Activated B cell treated with CpG ODN at 0.5 μM for 24 hours (primary cell): ENCODE measurements at regions not wholly inside any gene's neighbourhood (a gene's known extent, or its start where the extent isn't known, plus 50 kb on each side); places are given as distances from the start of the nearest gene placed in this dataset.

Experiments used
- ATAC-seq: fragments of 200-7000 bp; cut with Tn5 transposase; one replicate; pipeline ENCODE4 v1.10.0; 2021; ENCODE audit warnings: low read depth, mild to moderate bottlenecking, moderate library complexity
- CTCF ChIA-PET: fragments of 350-600 bp; sonication (Branson Sonifier 250); formaldehyde crosslinking; loops from one replicate; lab custom pipeline; 2021; ENCODE audit warnings: antibody characterized with exemption; lab: Charles Lee
- POLR2A ChIA-PET: fragments of 350-600 bp; sonication (Branson Sonifier 250); formaldehyde crosslinking; loops from one replicate; lab custom pipeline; 2021; ENCODE audit warnings: antibody characterized with exemption; lab: Charles Lee
- DNase-seq: peaks from one replicate; pipeline ENCODE4 v3.0.0; 2022
- H3K27ac Mint-ChIP-seq: one replicate; pipeline ENCODE4 v1.8.0; 2020; ENCODE audit warnings: mixed read lengths
- H3K27me3 Mint-ChIP-seq: one replicate; pipeline ENCODE4 v1.8.0; 2021; ENCODE audit warnings: mixed read lengths
- H3K36me3 Mint-ChIP-seq: one replicate; pipeline ENCODE4 v1.8.0; 2021; ENCODE audit warnings: low read depth, mixed read lengths
- H3K4me1 Mint-ChIP-seq: one replicate; pipeline ENCODE4 v1.8.0; 2021; ENCODE audit warnings: mixed read lengths
- H3K4me3 Mint-ChIP-seq: one replicate; pipeline ENCODE4 v1.8.0; 2020; ENCODE audit warnings: mild to moderate bottlenecking, mixed read lengths
- H3K9me3 Mint-ChIP-seq: one replicate; pipeline ENCODE4 v1.8.0; 2020; ENCODE audit warnings: mixed read lengths
- CTCF ChIP-seq: fragments of 200-600 bp; IDR thresholded peaks from one replicate; pipeline ENCODE4 v1.8.0; 2022; ENCODE audit warnings: antibody characterized with exemption, mild to moderate bottlenecking
- intact Hi-C: fragments of 100-400 bp; cut with micrococcal nuclease; formaldehyde crosslinking; loops from one replicate; pipeline ENCODE4 v1.15.1; 2024

GRCh38 chr4:125676156-125676555 is 361.4 kb downstream of the FAT4 start:
- ATAC-seq (no peak), DNase-seq (no peak)
- ChIA-PET CTCF (no interaction called here), POLR2A (no interaction called here)
- peaks cover 4% of the 10 kb centered on the region for H3K9me3 Mint-ChIP-seq
- TF ChIP-seq CTCF, result no peak
- no peaks in the 10 kb centered on the region for H3K27me3 Mint-ChIP-seq
- no peak overlapping the region for H3K4me3 Mint-ChIP-seq
- H3K36me3 Mint-ChIP-seq, result no peaks in the 10 kb centered on the region
- H3K4me1 Mint-ChIP-seq, result no peaks in the 10 kb centered on the region
- no peak overlapping the region for H3K27ac Mint-ChIP-seq
- intact Hi-C loops, result no loop called here

- Mint-ChIP-seq H3K36me3 (no peaks in the 10 kb centered on the region), H3K27me3 (no peaks in the 10 kb centered on the region), H3K4me1 (no peaks in the 10 kb centered on the region), H3K4me3 (no peak overlapping the region), H3K9me3 (peaks cover 4% of the 10 kb centered on the region), H3K27ac (no peak overlapping the region)
- ATAC-seq, result no peak
- CTCF ChIA-PET, result no interaction called here
- POLR2A ChIA-PET, result no interaction called here
- no peak for TF ChIP-seq CTCF
- intact Hi-C loops, result no loop called here
- DNase-seq, result no peak
Observed at GRCh38 chr4:125676583-125676982, 361.8 kb downstream of the FAT4 start.

GRCh38 chr4:125677665-125678307 is 363.0 kb downstream of the FAT4 start:
- CTCF ChIA-PET, result no interaction called here
- no peak overlapping the region for H3K4me3 Mint-ChIP-seq
- POLR2A ChIA-PET, result no interaction called here
- TF ChIP-seq CTCF, result no peak
- ATAC-seq, result no peak
- no peak for DNase-seq
- no peaks in the 10 kb centered on the region for H3K27me3 Mint-ChIP-seq
- H3K9me3 Mint-ChIP-seq, result peaks cover 4% of the 10 kb centered on the region
- H3K36me3 Mint-ChIP-seq, result no peaks in the 10 kb centered on the region
- H3K4me1 Mint-ChIP-seq, result no peaks in the 10 kb centered on the region
- intact Hi-C loops, result no loop called here
- no peak overlapping the region for H3K27ac Mint-ChIP-seq

GRCh38 chr4:125679989-125680388 is 365.2 kb downstream of the FAT4 start:
- no peaks in the 10 kb centered on the region for H3K27me3 Mint-ChIP-seq
- H3K4me3 Mint-ChIP-seq, result no peak overlapping the region
- no peak overlapping the region for H3K27ac Mint-ChIP-seq
- intact Hi-C loops, result no loop called here
- no peaks in the 10 kb centered on the region for H3K36me3 Mint-ChIP-seq
- CTCF ChIA-PET, result no interaction called here
- no peak for TF ChIP-seq CTCF
- ATAC-seq (no peak), DNase-seq (no peak)
- peaks cover 4% of the 10 kb centered on the region for H3K9me3 Mint-ChIP-seq
- POLR2A ChIA-PET, result no interaction called here
- no peaks in the 10 kb centered on the region for H3K4me1 Mint-ChIP-seq

- Mint-ChIP-seq H3K36me3 (no peaks in the 10 kb centered on the region), H3K9me3 (peaks cover 2% of the 10 kb centered on the region), H3K4me3 (no peak overlapping the region), H3K27me3 (no peaks in the 10 kb centered on the region), H3K4me1 (no peaks in the 10 kb centered on the region), H3K27ac (no peak overlapping the region)
- intact Hi-C loops, result no loop called here
- ChIA-PET POLR2A (no interaction called here), CTCF (no interaction called here)
- TF ChIP-seq CTCF, result no peak
- ATAC-seq, result no peak
- no peak for DNase-seq
Observed at GRCh38 chr4:125681240-125681639, 366.5 kb downstream of the FAT4 start.
